ENCODE measurements at regions not wholly inside any gene's neighbourhood (a gene's known extent, or its start where the extent isn't known, plus 50 kb on each side); places are given as distances from the start of the nearest gene placed in this dataset.

GRCh38 chr7:25296086-25296485 is 67.8 kb upstream of the NPVF start:
- TF ChIP-seq SUZ12 (IDR thresholded peaks at IDR 0.05; ENCODE audit: extremely low read depth, insufficient read depth, insufficient read length) = no peak
- TF ChIP-seq ZNF274 (IDR thresholded peaks at IDR 0.05; ENCODE audit: low read depth, low read length) = no peak

All from NT2/D1 (cell line).